BE2C (cell line): ENCODE measurements at regions not wholly inside any gene's neighbourhood (a gene's known extent, or its start where the extent isn't known, plus 50 kb on each side); places are given as distances from the start of the nearest gene placed in this dataset.

Experiments used
- DNase-seq: peaks from one replicate; pipeline ENCODE4 v3.0.0-alpha.2; 2020
- H3K27me3 ChIP-seq: fragments of 250-450 bp; sonication (Bioruptor Pico); 2 replicates; pipeline ENCODE4 v1.5.1; 2020; ENCODE audit warnings: mild to moderate bottlenecking
- H3K36me3 ChIP-seq: fragments of 250-450 bp; sonication (Bioruptor Pico); 2 replicates; pipeline ENCODE4 v1.5.1; 2020; ENCODE audit warnings: mild to moderate bottlenecking
- H3K4me1 ChIP-seq: fragments of 250-450 bp; sonication (Bioruptor Pico); 2 replicates; pipeline ENCODE4 v1.5.1; 2020
- H3K4me3 ChIP-seq: 2 replicates; pipeline ENCODE4 v1.5.1; 2011; ENCODE audit warnings: low read depth, low read length
- H3K9me3 ChIP-seq: fragments of 250-450 bp; sonication (Bioruptor Pico); 2 replicates; pipeline ENCODE4 v1.5.1; 2020
- CTCF ChIP-seq: IDR thresholded peaks from 2 replicates; pipeline ENCODE4 v1.5.1; 2012; ENCODE audit warnings: mild to moderate bottlenecking, low read depth, low read length

- no peak for DNase-seq
- no peaks in the 10 kb centered on the region for H3K36me3 ChIP-seq
- no peaks in the 10 kb centered on the region for H3K4me1 ChIP-seq
- TF ChIP-seq CTCF = no peak
- H3K9me3 ChIP-seq = no peaks in the 10 kb centered on the region
- no peak overlapping the region for H3K4me3 ChIP-seq
- H3K27me3 ChIP-seq = no peaks in the 10 kb centered on the region
Observed at GRCh38 chr2:146135245-146135644, 1615.3 kb upstream of the ZEB2 start.

GRCh38 chr2:146131785-146132184 is 1611.9 kb upstream of the ZEB2 start:
- Histone ChIP-seq H3K27me3 (no peaks in the 10 kb centered on the region), H3K4me1 (no peaks in the 10 kb centered on the region), H3K4me3 (no peak overlapping the region), H3K9me3 (no peaks in the 10 kb centered on the region), H3K36me3 (no peaks in the 10 kb centered on the region)
- TF ChIP-seq CTCF = no peak
- DNase-seq = no peak

- Histone ChIP-seq H3K4me3 (no peak overlapping the region), H3K4me1 (no peaks in the 10 kb centered on the region), H3K27me3 (no peaks in the 10 kb centered on the region), H3K9me3 (no peaks in the 10 kb centered on the region), H3K36me3 (no peaks in the 10 kb centered on the region)
- TF ChIP-seq CTCF = no peak
- no peak for DNase-seq
Observed at GRCh38 chr2:146131048-146131447, 1611.1 kb upstream of the ZEB2 start.

- Histone ChIP-seq H3K27me3 (no peaks in the 10 kb centered on the region), H3K36me3 (no peaks in the 10 kb centered on the region), H3K9me3 (no peaks in the 10 kb centered on the region), H3K4me3 (no peak overlapping the region), H3K4me1 (no peaks in the 10 kb centered on the region)
- no peak for DNase-seq
- no peak for TF ChIP-seq CTCF
Observed at GRCh38 chr2:146130290-146130689, 1610.4 kb upstream of the ZEB2 start.

- H3K36me3 ChIP-seq = no peaks in the 10 kb centered on the region
- DNase-seq = no peak
- no peaks in the 10 kb centered on the region for H3K4me1 ChIP-seq
- H3K27me3 ChIP-seq = no peaks in the 10 kb centered on the region
- TF ChIP-seq CTCF = no peak
- no peaks in the 10 kb centered on the region for H3K9me3 ChIP-seq
- H3K4me3 ChIP-seq = no peak overlapping the region
Observed at GRCh38 chr2:146129231-146129630, 1609.3 kb upstream of the ZEB2 start.

GRCh38 chr2:146128216-146128615 is 1608.3 kb upstream of the ZEB2 start:
- Histone ChIP-seq H3K36me3 (no peaks in the 10 kb centered on the region), H3K4me1 (no peaks in the 10 kb centered on the region), H3K27me3 (no peaks in the 10 kb centered on the region), H3K4me3 (no peak overlapping the region), H3K9me3 (no peaks in the 10 kb centered on the region)
- DNase-seq = no peak
- TF ChIP-seq CTCF = no peak
